Liver (tissue), 8 donors: ENCODE measurements at regions not wholly inside any gene's neighbourhood (a gene's known extent, or its start where the extent isn't known, plus 50 kb on each side); places are given as distances from the start of the nearest gene placed in this dataset.

ENCODE experiments used
- DNase-seq: peaks from one replicate; pipeline ENCODE4 v3.0.0-alpha.2; 2017; ENCODE audit warnings: low spot score
- H3K27ac ChIP-seq, 2 donors: one replicate each; pipeline ENCODE4 v1.7.0; 2013; ENCODE audit warnings: inconsistent platforms in 2 of 2, low read length in 2 of 2, control low read depth in 1 of 2, low read depth in 1 of 2, mild to moderate bottlenecking in 1 of 2
- H3K27me3 ChIP-seq, 4 donors: one replicate each; pipeline versions ENCODE4 v1.6.1 to v1.7.0; 2013; ENCODE audit warnings: low read length in 3 of 4, inconsistent platforms in 1 of 4, mild to moderate bottlenecking in 1 of 4, moderate library complexity in 1 of 4; ENCODE audit not compliant: control insufficient read depth in 4 of 4, insufficient read depth in 4 of 4
- H3K36me3 ChIP-seq, 4 donors: one replicate each; pipeline versions ENCODE4 v1.6.1 to v1.7.0; 2013; ENCODE audit warnings: low read length in 3 of 4, mild to moderate bottlenecking in 3 of 4, low read depth in 1 of 4, moderate library complexity in 1 of 4; ENCODE audit not compliant: control insufficient read depth in 4 of 4, insufficient read depth in 3 of 4
- H3K4me1 ChIP-seq, 4 donors: one replicate each; pipeline versions ENCODE4 v1.6.1 to v1.7.0; 2013; ENCODE audit warnings: low read length in 3 of 4, mild to moderate bottlenecking in 3 of 4, moderate library complexity in 1 of 4; ENCODE audit not compliant: control insufficient read depth in 4 of 4, insufficient read depth in 4 of 4
- H3K4me3 ChIP-seq, 3 donors: one replicate each; pipeline versions ENCODE4 v1.6.1 to v1.7.0; 2013; ENCODE audit warnings: low read length in 3 of 3, control low read depth in 1 of 3, low read depth in 1 of 3, mild to moderate bottlenecking in 1 of 3
- H3K9ac ChIP-seq, 2 donors: one replicate each; pipeline ENCODE4 v1.7.0; 2013; ENCODE audit warnings: low read length in 2 of 2, mild to moderate bottlenecking in 2 of 2, moderate library complexity in 2 of 2, control low read depth in 1 of 2, low read depth in 1 of 2
- H3K9me3 ChIP-seq, 4 donors: one replicate each; pipeline versions ENCODE4 v1.6.1 to v1.7.0; 2013; ENCODE audit warnings: low read length in 3 of 4; ENCODE audit not compliant: control insufficient read depth in 4 of 4
- ATF3 ChIP-seq: IDR thresholded peaks from 2 replicates; pipeline ENCODE4 v1.6.1; 2016; ENCODE audit warnings: antibody characterized with exemption
- CTCF ChIP-seq: fragments of 150-350 bp; IDR thresholded peaks from 2 replicates; pipeline ENCODE4 v1.5.1; 2017; ENCODE audit warnings: improper control_type of control experiment, low read depth, low read length; ENCODE audit not compliant: missing input control
- EGR1 ChIP-seq, 2 donors: IDR thresholded peaks; 2 replicates each; pipeline ENCODE4 v1.6.1; 2016 to 2018; ENCODE audit warnings: antibody characterized with exemption in 2 of 2, low read depth in 2 of 2
- FOXA1 ChIP-seq: IDR thresholded peaks from 2 replicates; pipeline ENCODE4 v1.6.1; 2016; ENCODE audit warnings: antibody characterized with exemption
- FOXA2 ChIP-seq: IDR thresholded peaks from 2 replicates; pipeline ENCODE4 v1.6.1; 2016; ENCODE audit warnings: antibody characterized with exemption
- GABPA ChIP-seq, 2 donors: IDR thresholded peaks in 1 of 2; conservative IDR thresholded peaks in 1 of 2; 2 replicates each; pipeline ENCODE4 v1.6.1; 2016; ENCODE audit warnings: antibody characterized with exemption in 2 of 2, mild to moderate bottlenecking in 1 of 2, moderate library complexity in 1 of 2
- HNF4A ChIP-seq, 2 donors: conservative IDR thresholded peaks; 2 replicates each; pipeline ENCODE4 v1.6.1; 2016; ENCODE audit warnings: antibody characterized with exemption in 2 of 2, mild to moderate bottlenecking in 2 of 2
- HNF4G ChIP-seq: IDR thresholded peaks from 2 replicates; pipeline ENCODE4 v1.6.1; 2016; ENCODE audit warnings: antibody characterized with exemption
- JUND ChIP-seq, 2 donors: IDR thresholded peaks; 2 replicates each; pipeline ENCODE4 v1.6.1; 2016; ENCODE audit warnings: antibody characterized with exemption in 2 of 2
- RAD21 ChIP-seq, 2 donors: IDR thresholded peaks; 2 replicates each; pipeline ENCODE4 v1.6.1; 2016; ENCODE audit warnings: antibody characterized with exemption in 2 of 2, mild to moderate bottlenecking in 2 of 2
- RXRA ChIP-seq, 2 donors: IDR thresholded peaks; 2 replicates each; pipeline ENCODE4 v1.6.1; 2017 to 2018; ENCODE audit warnings: antibody characterized with exemption in 2 of 2, mild to moderate bottlenecking in 1 of 2
- SP1 ChIP-seq: IDR thresholded peaks from 2 replicates; pipeline ENCODE4 v1.6.1; 2018; ENCODE audit warnings: antibody characterized with exemption, mild to moderate bottlenecking
- TAF1 ChIP-seq: conservative IDR thresholded peaks from 2 replicates; pipeline ENCODE4 v1.6.1; 2016; ENCODE audit warnings: antibody characterized with exemption, mild to moderate bottlenecking
- YY1 ChIP-seq: IDR thresholded peaks from 2 replicates; pipeline ENCODE4 v1.6.1; 2016; ENCODE audit warnings: antibody characterized with exemption, mild to moderate bottlenecking
- ZBTB33 ChIP-seq: IDR thresholded peaks from 2 replicates; pipeline ENCODE4 v1.6.1; 2016; ENCODE audit warnings: antibody characterized with exemption
- WGBS: extraction: QIAGEN DNeasy Blood & Tissue Kit; methylation state at CpG from one replicate; pipeline ENCODE4 v1.1.7; 2013; 5-methylcytosine and 5-hydroxymethylcytosine counted together
- TF ChIP-seq, protein P1 (sequence below): IDR thresholded peaks from 2 replicates; pipeline ENCODE4 v1.6.1; 2016; ENCODE audit warnings: antibody characterized with exemption
- TF ChIP-seq, protein P2 (sequence below): IDR thresholded peaks from 2 replicates; pipeline ENCODE4 v1.6.1; 2016; ENCODE audit warnings: antibody characterized with exemption, mild to moderate bottlenecking
- donor health status: healthy.
- donor health status: healthy.
- donor health status: healthy.
- donor health status: healthy.
- donor health status: healthy.

GRCh38 chr1:14037101-14037847, 337.3 kb downstream of the PRDM2 start:
- H3K27me3 ChIP-seq: peaks cover 0 to 3% (median 1%) of the 10 kb centered on the region in 4 donors
- peaks cover 3 to 20% (median 7%) of the 10 kb centered on the region in 4 donors for H3K9me3 ChIP-seq
- no peaks in the 10 kb centered on the region for H3K36me3 ChIP-seq
- H3K9ac ChIP-seq: no peak overlapping the region
- TF ChIP-seq FOXA1 (no peak), EGR1 (IDR thresholded peaks at IDR 0.05; ENCODE audit: low read depth in 2 of 2) (no peak), SP1 (no peak), RXRA (IDR thresholded peaks at IDR 0.05) (no peak), ATF3 (no peak), TAF1 (no peak), HNF4G (no peak), RAD21 (IDR thresholded peaks at IDR 0.05) (no peak), CTCF (no peak), GABPA (IDR thresholded peaks at IDR 0.05 in 1 of 2, conservative IDR thresholded peaks at IDR 0.05 in 1 of 2) (no peak), FOXA2 (no peak), ZBTB33 (no peak), YY1 (no peak), JUND (IDR thresholded peaks at IDR 0.05) (no peak), HNF4A (conservative IDR thresholded peaks at IDR 0.05) (no peak)
- TF ChIP-seq, protein P1, sequence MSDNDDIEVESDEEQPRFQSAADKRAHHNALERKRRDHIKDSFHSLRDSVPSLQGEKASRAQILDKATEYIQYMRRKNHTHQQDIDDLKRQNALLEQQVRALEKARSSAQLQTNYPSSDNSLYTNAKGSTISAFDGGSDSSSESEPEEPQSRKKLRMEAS: no peak
- TF ChIP-seq, protein P2, sequence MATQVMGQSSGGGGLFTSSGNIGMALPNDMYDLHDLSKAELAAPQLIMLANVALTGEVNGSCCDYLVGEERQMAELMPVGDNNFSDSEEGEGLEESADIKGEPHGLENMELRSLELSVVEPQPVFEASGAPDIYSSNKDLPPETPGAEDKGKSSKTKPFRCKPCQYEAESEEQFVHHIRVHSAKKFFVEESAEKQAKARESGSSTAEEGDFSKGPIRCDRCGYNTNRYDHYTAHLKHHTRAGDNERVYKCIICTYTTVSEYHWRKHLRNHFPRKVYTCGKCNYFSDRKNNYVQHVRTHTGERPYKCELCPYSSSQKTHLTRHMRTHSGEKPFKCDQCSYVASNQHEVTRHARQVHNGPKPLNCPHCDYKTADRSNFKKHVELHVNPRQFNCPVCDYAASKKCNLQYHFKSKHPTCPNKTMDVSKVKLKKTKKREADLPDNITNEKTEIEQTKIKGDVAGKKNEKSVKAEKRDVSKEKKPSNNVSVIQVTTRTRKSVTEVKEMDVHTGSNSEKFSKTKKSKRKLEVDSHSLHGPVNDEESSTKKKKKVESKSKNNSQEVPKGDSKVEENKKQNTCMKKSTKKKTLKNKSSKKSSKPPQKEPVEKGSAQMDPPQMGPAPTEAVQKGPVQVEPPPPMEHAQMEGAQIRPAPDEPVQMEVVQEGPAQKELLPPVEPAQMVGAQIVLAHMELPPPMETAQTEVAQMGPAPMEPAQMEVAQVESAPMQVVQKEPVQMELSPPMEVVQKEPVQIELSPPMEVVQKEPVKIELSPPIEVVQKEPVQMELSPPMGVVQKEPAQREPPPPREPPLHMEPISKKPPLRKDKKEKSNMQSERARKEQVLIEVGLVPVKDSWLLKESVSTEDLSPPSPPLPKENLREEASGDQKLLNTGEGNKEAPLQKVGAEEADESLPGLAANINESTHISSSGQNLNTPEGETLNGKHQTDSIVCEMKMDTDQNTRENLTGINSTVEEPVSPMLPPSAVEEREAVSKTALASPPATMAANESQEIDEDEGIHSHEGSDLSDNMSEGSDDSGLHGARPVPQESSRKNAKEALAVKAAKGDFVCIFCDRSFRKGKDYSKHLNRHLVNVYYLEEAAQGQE: no peak
- 71% methylated on average over 6 of the region's 6 CpGs for WGBS
- no peaks in the 10 kb centered on the region for H3K4me1 ChIP-seq
- H3K4me3 ChIP-seq: no peak overlapping the region
- H3K27ac ChIP-seq: no peak overlapping the region
- DNase-seq: no peak
